NCI-H69 (cell line): ENCODE measurements at regions not wholly inside any gene's neighbourhood (a gene's known extent, or its start where the extent isn't known, plus 50 kb on each side); places are given as distances from the start of the nearest gene placed in this dataset.
"Not testable (repeated sequence)": the region's sequence is repeated elsewhere in the genome, so short reads cannot be mapped to it uniquely, and the experiment has no call there.

Experiments used
- DNase-seq: peaks from one replicate; lab custom pipeline; 2025; lab: John Stamatoyannopoulos, UW

DNA sequence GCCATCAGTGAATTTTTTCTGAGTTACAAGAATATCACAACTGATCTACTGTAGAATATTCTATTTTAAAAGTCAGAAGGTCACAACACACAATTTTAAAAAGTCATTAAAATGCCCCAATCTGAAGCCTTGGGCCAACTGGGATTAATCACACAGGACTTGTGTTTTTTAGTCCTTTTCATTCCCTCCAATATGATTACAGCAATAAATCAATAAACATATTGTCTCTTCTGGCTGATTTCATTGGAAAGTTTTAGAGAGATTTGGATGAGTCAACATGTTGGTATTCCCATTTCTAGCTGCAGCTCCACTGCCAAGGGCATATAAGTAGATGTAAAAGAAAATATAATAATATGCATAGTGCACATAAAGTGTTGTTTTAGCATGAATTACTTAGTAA, 85.8 kb downstream of the NIBAN1 start:
- DNase-seq, result no peak

- DNase-seq, result no peak
These were observed 91.1 kb downstream of the NIBAN1 start for GRCh38 chr1:184882957-184883815.

DNA sequence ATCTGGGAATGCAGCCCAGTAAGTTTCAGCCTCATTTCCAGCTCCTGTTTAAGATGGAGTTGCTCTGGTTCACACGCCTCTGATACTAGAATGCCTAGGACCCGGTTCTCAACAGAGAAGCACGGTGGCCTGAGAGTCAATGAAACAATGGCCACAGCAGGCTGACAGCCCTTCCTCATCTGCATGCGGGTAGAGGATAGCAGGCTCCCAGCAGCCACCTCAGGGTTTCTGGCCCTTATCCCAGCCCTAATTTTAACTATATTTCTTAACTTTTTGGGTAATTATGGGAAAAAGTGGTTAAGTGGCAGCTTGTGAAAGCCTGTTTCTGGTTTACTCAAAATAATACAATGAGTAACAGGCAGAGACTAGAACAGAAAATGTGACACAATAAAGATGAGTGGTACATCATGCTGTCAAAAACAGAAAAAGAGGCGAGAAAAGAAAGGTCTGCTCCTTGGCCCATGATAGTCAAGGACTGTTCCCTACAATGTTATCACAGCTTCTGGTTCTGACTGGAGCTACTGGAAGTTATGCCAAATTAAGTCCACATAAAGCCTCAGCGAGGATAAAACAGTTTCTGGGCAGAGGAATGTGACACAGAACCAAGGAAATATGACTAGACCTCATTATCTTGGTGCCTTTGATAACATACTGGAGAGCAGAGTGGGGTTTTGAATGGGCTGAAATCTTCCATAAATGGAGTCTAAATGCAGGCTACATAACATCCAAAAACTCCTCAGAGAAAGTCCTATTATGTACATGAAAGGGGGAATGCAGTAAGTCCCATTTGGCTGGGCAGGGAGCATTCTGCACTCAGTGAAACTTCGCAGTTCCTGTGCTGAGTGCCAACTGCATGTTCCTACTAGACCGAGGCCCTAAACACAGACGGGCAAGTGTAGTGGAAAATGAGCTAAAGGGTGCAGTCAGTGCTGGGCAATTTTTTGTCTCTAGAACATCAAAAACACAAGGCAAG, 92.1 kb downstream of the NIBAN1 start:
- no peak for DNase-seq

- DNase-seq, result no peak
These were observed 94.3 kb downstream of the NIBAN1 start for GRCh38 chr1:184879876-184880557.

DNA sequence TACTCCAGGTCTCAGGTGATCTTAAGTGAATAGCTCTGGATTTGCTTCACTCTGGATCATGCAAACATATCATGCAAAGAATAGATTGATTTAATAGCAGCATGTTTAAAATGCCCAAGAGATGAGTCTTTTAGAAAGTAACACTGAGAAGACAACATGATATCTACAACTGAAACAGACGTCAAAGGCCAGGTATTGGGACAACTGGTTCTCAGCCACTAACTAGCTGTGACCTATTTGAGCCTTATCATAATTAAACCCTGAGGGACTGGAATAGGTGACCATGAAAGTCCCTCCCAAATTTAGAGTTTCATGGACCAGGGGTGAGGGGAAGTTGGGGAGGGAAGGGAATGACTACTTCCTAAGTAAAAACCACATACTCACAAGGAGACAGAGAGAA, 95.7 kb downstream of the NIBAN1 start:
- DNase-seq, result no peak

GRCh38 chr1:184878002-184878401, 96.3 kb downstream of the NIBAN1 start:
- DNase-seq, result no peak

GRCh38 chr1:184876015-184876414, 98.3 kb downstream of the NIBAN1 start:
- not testable (repeated sequence) for DNase-seq

DNA sequence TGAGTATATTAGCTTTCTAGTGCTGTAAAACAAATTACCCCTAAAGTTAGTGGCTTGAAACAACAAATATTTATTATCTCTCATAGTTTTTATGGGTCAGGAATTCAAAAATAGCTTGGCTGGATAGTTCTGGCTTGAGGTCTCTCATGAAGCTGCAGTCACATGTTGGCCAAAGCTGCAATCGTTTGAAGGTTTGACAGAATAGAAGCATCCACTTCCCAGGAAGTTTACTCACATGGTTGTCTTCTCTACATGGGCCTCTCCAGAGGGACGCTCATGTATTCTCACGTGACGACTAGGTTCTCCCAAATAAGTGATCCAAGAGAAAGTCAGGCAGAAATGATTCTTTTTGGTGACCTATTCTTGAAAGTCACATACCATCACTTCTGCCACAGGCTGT, 99.1 kb downstream of the NIBAN1 start:
- DNase-seq, result no peak

GRCh38 chr1:184870319-184870718, 104.0 kb downstream of the NIBAN1 start:
- no peak for DNase-seq

DNA sequence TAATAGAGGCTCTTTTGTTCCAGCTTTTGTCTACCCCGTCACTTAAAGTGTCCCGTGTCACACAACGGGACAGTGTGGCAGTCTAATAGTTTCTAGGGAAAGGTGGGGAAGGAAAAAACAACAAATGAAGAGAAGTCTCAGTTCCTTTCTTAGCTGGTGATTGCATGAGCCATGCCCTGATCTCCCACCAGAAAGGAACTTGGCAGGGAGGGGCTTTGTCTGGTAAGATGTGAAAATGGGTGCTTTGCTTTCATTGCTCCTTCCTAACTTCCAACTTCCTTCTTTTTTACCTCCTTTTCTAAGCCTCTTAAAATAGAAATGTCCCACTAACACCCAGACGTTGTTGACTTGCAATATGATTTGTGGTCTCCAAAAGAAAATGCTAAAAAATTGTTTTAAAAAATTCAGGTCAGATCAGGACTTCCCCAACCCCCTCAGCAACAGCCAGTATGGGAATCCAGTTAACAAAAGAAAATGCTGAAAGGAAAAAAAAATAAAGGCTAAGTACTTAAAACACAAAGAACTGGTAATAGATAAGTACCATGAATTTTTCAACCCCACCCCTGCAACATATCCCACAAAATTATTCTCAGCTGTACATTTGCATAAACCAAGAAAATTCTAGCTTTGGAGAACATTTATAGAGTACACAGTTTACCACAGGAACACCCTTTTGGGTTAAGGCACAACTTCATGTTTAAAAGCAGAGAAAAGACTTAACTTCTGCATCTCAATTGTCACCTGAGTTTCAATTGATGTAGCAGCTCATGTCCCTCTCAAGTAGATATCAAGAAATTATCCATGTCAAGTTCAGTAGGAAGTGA, 106.2 kb downstream of the NIBAN1 start:
- DNase-seq, result no peak

DNA sequence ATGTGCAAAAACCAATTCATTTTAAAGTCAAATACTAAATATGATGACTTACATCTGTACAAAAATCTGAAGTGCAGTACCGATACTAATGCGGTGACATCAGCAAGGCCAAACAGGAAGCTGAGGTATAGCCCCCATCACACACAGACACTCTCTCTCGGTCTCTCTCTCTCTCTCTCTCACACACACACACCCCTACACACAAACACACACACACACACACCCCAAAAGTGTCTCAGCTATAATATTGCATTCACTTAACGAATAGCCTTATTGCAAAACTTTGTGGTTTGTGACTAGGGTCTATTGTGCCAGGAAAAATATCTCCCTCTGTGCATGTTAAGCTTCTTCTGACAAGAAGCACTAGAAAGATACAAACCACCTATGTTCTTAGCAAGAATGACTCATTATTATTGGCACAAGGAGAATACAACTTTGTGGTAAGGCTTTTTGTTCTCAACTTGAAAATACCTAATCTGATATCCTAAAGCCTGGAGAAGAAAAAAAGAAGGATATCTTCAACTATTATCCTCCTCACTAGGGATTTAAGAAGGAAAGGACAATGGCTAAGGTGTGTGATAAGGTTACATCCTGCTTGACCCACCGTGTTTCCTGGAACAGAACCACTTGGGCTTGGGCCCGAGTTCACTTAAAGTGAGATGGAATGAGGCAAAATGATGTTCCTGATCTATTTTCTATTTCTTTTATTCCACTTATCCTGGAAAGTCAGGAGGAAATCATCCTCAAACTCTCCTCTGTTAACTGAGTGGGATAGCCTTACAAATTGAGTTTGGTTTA, 107.1 kb downstream of the NIBAN1 start:
- DNase-seq, result no peak

- no peak for DNase-seq
These were observed 107.7 kb downstream of the NIBAN1 start for GRCh38 chr1:184866586-184866985.

DNA sequence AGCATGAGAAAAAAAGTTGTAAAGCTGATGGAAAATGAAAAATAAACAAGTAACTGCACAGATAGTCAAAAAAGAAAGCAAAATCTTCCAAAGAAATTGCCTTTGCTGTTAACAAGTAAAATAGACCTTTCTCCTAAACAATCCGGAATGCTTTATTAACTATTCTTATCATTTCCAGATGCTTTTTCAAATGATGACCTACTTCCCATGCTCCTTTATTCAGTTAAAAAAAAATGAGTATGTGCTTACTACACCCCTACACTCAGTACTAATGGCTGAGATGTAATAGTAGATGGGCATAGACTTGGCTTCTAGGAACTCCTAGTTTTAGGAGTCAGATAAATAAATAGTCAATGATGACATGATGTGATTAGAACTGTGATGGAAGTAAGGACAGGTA, 108.5 kb downstream of the NIBAN1 start:
- DNase-seq, result no peak

DNA sequence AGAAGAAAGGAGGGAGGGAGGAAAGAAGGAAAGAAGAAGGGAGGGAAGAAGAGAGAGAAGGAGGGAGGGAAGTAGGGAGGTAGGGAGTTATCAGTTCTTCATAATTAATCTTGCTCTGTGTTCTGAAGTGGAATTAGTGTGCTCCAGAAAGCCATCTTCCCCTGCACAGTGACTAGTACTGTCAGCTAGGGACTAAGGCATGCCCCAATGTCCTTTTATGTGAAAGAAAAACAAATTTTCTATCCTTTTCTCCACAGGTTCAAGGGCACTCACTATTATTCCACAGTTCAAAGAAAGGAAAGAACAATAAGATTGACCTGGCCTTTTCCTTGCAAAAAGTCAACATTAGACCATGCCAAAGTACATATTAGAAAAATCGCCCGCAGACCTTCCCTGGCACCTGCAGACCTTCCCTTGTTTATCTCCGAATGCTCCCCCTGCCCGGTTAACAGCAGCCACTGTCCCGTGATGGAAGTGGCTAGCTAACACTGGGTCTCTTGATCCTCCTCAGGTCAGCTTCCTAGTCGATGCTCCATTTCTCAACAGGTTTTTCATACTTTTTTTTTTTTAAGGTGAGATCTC, 107.2 kb upstream of the EDEM3 start:
- DNase-seq, result peak; percentile 23

- DNase-seq, result peak; percentile 44
These were observed 106.5 kb upstream of the EDEM3 start for GRCh38 chr1:184860985-184861754.

DNA sequence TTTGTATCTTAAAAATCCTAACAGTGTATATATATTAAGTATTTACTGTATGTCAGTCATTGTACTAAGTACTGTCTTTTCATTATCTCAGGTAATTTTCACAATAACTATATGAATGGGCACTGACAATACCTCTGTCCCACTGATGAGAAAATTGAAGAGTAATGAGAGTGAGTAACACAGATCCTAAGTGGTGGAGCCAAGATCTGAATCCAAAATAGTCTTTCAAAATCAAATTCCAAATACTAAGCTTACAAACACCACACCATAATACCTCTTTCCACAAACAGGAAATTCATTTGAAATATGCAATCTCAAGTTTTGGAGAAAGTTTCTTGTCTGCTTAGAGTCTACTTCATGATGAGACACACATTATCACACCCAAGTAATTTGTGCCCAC, 105.9 kb upstream of the EDEM3 start:
- no peak for DNase-seq

GRCh38 chr1:184859381-184860105, 104.9 kb upstream of the EDEM3 start:
- DNase-seq, result no peak

GRCh38 chr1:184858288-184858687, 103.6 kb upstream of the EDEM3 start:
- DNase-seq, result no peak
